Prostate gland (tissue), 2 donors: ENCODE measurements at regions not wholly inside any gene's neighbourhood (a gene's known extent, or its start where the extent isn't known, plus 50 kb on each side); places are given as distances from the start of the nearest gene placed in this dataset.

ENCODE experiments used
- DNase-seq: peaks from one replicate; pipeline ENCODE4 v3.0.0-alpha.2; 2019; ENCODE audit warnings: low spot score
- H3K27ac ChIP-seq, 2 donors: fragments of 200-600 bp; sonication (generic); 2 replicates each; pipeline ENCODE4 v1.5.1; 2017 to 2019
- H3K27me3 ChIP-seq: fragments of 200-600 bp; sonication (generic); replicated peaks from 2 replicates; pipeline ENCODE4 v1.5.1; 2019; ENCODE audit not compliant: insufficient read depth
- H3K36me3 ChIP-seq, 2 donors: fragments of 200-600 bp; sonication (generic); 1 replicate in 1 of 2; 2 replicates in 1 of 2; pipeline versions ENCODE4 v1.5.1 to v1.8.1; 2017 to 2019
- H3K4me1 ChIP-seq: fragments of 200-600 bp; sonication (generic); replicated peaks from 2 replicates; pipeline ENCODE4 v1.5.1; 2019
- H3K4me3 ChIP-seq, 2 donors: fragments of 200-600 bp; sonication (generic); 2 replicates each; pipeline ENCODE4 v1.5.1; 2017 to 2019
- H3K9me3 ChIP-seq: fragments of 200-600 bp; sonication (generic); 2 replicates; pipeline ENCODE4 v1.5.1; 2017
- CTCF ChIP-seq, 4 experiments: fragments of 200-600 bp in 2 of 4; fragments of 450-650 bp in 2 of 4; sonication (generic) in 2 of 4; IDR thresholded peaks; 1 replicate in 3 of 4; 2 replicates in 1 of 4; pipeline ENCODE4 v1.5.1; 2016 to 2019; ENCODE audit warnings: antibody characterized with exemption in 4 of 4, mild to moderate bottlenecking in 2 of 4, moderate library complexity in 2 of 4
- POLR2A ChIP-seq: fragments of 450-650 bp; IDR thresholded peaks from one replicate; pipeline ENCODE4 v1.6.1; 2016; ENCODE audit warnings: antibody characterized with exemption, mild to moderate bottlenecking
- POLR2AphosphoS5 ChIP-seq: sonication (generic); formaldehyde crosslinking; IDR thresholded peaks from one replicate; pipeline ENCODE4 v1.6.1; 2017; ENCODE audit warnings: antibody characterized with exemption
- WGBS: methylation state at CpG from one replicate; pipeline ENCODE4 v1.1.5; 2018; 5-methylcytosine and 5-hydroxymethylcytosine counted together
- intact Hi-C: fragments of 100-400 bp; cut with DNase I; formaldehyde crosslinking; loops from one replicate; pipeline ENCODE4 v1.14.2; 2022

- H3K36me3 ChIP-seq, result no peaks in the 10 kb centered on the region
- no peaks in the 10 kb centered on the region for H3K27me3 ChIP-seq
- DNase-seq, result no peak
- no peak overlapping the region for H3K4me3 ChIP-seq
- TF ChIP-seq POLR2A (no peak), CTCF (IDR thresholded peaks at IDR 0.05) (no peak), POLR2AphosphoS5 (no peak)
- 96% methylated on average over 10 of the region's 10 CpGs for WGBS
- no peaks in the 10 kb centered on the region for H3K9me3 ChIP-seq
- no peaks in the 10 kb centered on the region for H3K4me1 ChIP-seq
- H3K27ac ChIP-seq, result no peak overlapping the region
- intact Hi-C loops, result no loop called here
These were observed 61.4 kb upstream of the NSMCE3 start for GRCh38 chr15:29331071-29331470.

GRCh38 chr15:29324746-29325145 is 55.1 kb upstream of the NSMCE3 start:
- WGBS, result 88% methylated on average over 1 of the region's 1 CpG

GRCh38 chr15:29323557-29323956 is 53.9 kb upstream of the NSMCE3 start:
- no peak for DNase-seq
- Histone ChIP-seq H3K36me3 (no peaks in the 10 kb centered on the region), H3K27me3 (no peaks in the 10 kb centered on the region), H3K27ac (no peak overlapping the region), H3K9me3 (no peaks in the 10 kb centered on the region), H3K4me3 (no peak overlapping the region), H3K4me1 (no peaks in the 10 kb centered on the region)
- TF ChIP-seq POLR2AphosphoS5 (no peak), CTCF (IDR thresholded peaks at IDR 0.05) (no peak), POLR2A (no peak)
- intact Hi-C loops, result no loop called here
- 79% methylated on average over 1 of the region's 1 CpG for WGBS

More at GRCh38 chr15:29324746-29325145, 55.1 kb upstream of the NSMCE3 start:
- no peak overlapping the region for H3K27ac ChIP-seq
- no peaks in the 10 kb centered on the region for H3K36me3 ChIP-seq
- TF ChIP-seq CTCF (IDR thresholded peaks at IDR 0.05) (no peak), POLR2A (no peak), POLR2AphosphoS5 (no peak)
- intact Hi-C loops, result no loop called here
- DNase-seq, result no peak
- no peaks in the 10 kb centered on the region for H3K9me3 ChIP-seq
- no peaks in the 10 kb centered on the region for H3K4me1 ChIP-seq
- H3K27me3 ChIP-seq, result no peaks in the 10 kb centered on the region
- H3K4me3 ChIP-seq, result no peak overlapping the region

GRCh38 chr15:29322415-29322814 is 52.8 kb upstream of the NSMCE3 start:
- H3K4me1 ChIP-seq, result no peaks in the 10 kb centered on the region
- no peak overlapping the region for H3K27ac ChIP-seq
- TF ChIP-seq POLR2A, result no peak
- no peak for TF ChIP-seq POLR2AphosphoS5
- TF ChIP-seq CTCF (IDR thresholded peaks at IDR 0.05), result no peak
- H3K9me3 ChIP-seq, result no peaks in the 10 kb centered on the region
- intact Hi-C loops, result no loop called here
- WGBS, result 13% methylated on average over 6 of the region's 6 CpGs
- H3K27me3 ChIP-seq, result no peaks in the 10 kb centered on the region
- no peak for DNase-seq
- H3K36me3 ChIP-seq, result no peaks in the 10 kb centered on the region
- no peak overlapping the region for H3K4me3 ChIP-seq

GRCh38 chr15:29320420-29320819 is 50.8 kb upstream of the NSMCE3 start:
- TF ChIP-seq POLR2A (no peak), CTCF (IDR thresholded peaks at IDR 0.05) (no peak), POLR2AphosphoS5 (no peak)
- no peaks in the 10 kb centered on the region for H3K4me1 ChIP-seq
- no peaks in the 10 kb centered on the region for H3K36me3 ChIP-seq
- intact Hi-C loops, result no loop called here
- H3K9me3 ChIP-seq, result no peaks in the 10 kb centered on the region
- H3K4me3 ChIP-seq, result no peak overlapping the region
- DNase-seq, result no peak
- 77% methylated on average over 1 of the region's 1 CpG for WGBS
- no peaks in the 10 kb centered on the region for H3K27me3 ChIP-seq
- no peak overlapping the region for H3K27ac ChIP-seq
